Left kidney (tissue), 1 donor: ENCODE measurements at regions not wholly inside any gene's neighbourhood (a gene's known extent, or its start where the extent isn't known, plus 50 kb on each side); places are given as distances from the start of the nearest gene placed in this dataset.

Experiments used
- DNase-seq: peaks from one replicate; pipeline ENCODE4 v3.0.0-alpha.2; 2013

GRCh38 chr12:94712815-94713515 is 62.6 kb upstream of the TMCC3 start:
- no peak for DNase-seq

- no peak for DNase-seq
Observed at GRCh38 chr12:94710933-94711332, 60.6 kb upstream of the TMCC3 start.

DNA sequence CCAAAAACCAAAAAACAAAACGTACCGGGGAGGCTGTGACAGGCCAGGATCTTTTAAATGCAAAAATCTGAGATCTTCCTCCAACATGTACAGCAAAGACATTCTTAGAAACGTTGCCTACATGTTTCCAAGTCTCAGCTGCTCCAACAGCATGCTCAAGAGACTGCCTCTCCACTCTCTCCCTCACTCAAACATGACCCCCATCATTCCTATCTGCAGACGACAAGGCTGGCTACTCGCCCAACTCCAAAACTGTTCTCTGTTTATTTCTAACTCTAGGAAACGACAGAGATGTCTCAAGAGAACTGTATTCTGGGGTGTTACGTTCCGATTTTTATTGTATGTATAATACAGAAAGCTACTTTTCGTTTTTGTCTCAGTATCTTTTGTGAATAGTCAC is 57.5 kb upstream of the TMCC3 start:
- DNase-seq, result peak; percentile 67

DNA sequence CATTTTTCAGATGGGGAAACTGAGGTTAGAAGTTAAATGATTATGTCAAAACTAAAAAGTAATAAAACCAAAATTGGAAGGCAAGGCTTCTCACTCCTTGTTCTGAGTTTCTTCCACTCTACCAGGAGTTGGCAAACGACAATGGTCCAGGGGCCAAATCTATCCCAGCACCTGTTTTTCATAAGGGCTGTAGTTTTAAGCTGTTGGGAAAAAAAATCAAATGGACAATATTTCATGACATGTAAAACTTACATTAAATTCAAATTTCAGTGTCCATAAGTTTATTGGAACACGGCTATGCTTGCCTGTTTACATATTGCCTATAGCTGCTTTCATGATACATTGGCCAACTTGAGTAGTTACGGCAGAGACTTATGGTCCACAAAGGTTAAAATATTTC is 56.7 kb upstream of the TMCC3 start:
- no peak for DNase-seq

GRCh38 chr12:94706250-94706661 is 55.9 kb upstream of the TMCC3 start:
- no peak for DNase-seq

DNA sequence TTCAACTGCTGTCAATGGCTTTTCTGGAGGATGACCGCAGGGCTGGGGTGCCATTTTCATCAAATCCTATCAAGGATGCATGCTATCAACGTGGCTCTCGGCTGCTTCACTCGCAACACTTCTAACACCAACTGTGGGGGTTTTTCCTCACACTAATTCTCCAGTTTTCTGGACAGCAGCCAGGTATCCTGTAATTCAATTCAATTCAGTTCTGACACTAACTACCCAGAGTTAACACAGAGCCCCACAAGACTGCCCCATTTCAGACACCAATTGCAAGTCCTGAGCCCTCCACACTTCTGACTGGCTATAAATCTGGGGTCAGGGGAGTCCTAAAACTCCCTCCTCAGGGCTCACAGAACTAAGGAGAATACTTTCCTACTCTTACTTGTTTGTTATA is 55.3 kb upstream of the TMCC3 start:
- DNase-seq, result no peak

DNA sequence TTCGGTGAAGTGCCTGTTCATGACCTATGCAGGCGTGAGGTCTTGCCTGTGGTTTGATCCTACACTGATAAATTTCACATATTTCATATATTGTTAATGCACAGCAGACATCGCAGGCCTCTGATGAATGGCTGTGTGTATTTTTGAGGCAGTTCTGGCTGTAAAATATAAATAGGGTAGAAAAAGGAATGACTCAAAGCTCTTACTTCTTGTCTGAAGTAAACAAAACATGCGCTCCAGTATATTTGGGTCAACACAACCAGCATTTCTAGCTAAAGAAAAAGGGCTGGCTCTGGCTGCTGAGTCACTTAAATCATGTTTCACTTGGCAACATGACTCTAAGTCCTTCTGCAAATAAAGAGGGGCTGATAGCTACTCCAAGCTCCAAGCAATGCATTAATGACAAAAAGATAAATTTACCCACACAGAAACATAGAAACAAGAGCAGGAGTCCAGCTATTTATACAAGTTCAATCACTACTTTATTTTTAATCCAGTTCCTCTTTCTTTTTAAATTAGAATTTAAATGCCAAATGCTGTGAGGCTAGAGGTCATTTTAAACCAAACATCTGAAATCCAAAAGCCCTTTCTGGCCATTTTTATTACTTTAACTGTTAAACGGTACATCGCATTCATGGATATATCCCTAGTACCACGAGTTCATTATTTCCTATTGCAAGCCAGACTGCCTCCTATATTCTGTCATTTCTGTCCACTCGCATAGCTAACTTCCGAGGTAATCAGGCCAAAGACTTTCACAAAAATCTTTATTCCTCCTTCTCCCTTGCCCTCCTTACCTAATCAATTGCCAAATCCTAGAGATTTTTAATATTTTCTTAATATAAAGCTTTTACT is 54.3 kb upstream of the TMCC3 start:
- peak; percentile 63 for DNase-seq

- no peak for DNase-seq
Observed at GRCh38 chr12:94702696-94703095, 52.3 kb upstream of the TMCC3 start.

- DNase-seq, result no peak
Observed at GRCh38 chr12:94701711-94702110, 51.4 kb upstream of the TMCC3 start.

GRCh38 chr12:94700662-94701061 is 50.3 kb upstream of the TMCC3 start:
- DNase-seq, result no peak
